ENCODE measurements at regions not wholly inside any gene's neighbourhood (a gene's known extent, or its start where the extent isn't known, plus 50 kb on each side); places are given as distances from the start of the nearest gene placed in this dataset.
"Not testable (repeated sequence)": the region's sequence is repeated elsewhere in the genome, so short reads cannot be mapped to it uniquely, and the experiment has no call there.

- H3K27ac ChIP-seq (ENCODE audit: low read length) = not testable (repeated sequence)
Observed at GRCh38 chr2:31783446-31784091, 202.8 kb upstream of the SRD5A2 start.

GRCh38 chr2:31778153-31778552, 197.4 kb upstream of the SRD5A2 start:
- Histone ChIP-seq H3K9ac (ENCODE audit: low read depth, low read length) (no peak overlapping the region), H3K27ac (ENCODE audit: low read length) (no peak overlapping the region), H3K27me3 (ENCODE audit: insufficient read depth, low read length) (no peaks in the 10 kb centered on the region), H3K4me1 (ENCODE audit: insufficient read depth, low read length) (no peaks in the 10 kb centered on the region), H3K9me3 (ENCODE audit: insufficient read depth, low read depth, low read length) (peaks cover 5% of the 10 kb centered on the region; the same call in 1 of the 2 replicates), H3K36me3 (ENCODE audit: insufficient read depth, low read depth, low read length) (no peaks in the 10 kb centered on the region), H3K4me3 (ENCODE audit: low read length) (no peak overlapping the region)

More at GRCh38 chr2:31783446-31784091, 202.8 kb upstream of the SRD5A2 start:
- not testable (repeated sequence) for H3K36me3 ChIP-seq (ENCODE audit: insufficient read depth, low read depth, low read length); H3K4me1 ChIP-seq (ENCODE audit: insufficient read depth, low read length); H3K4me3 ChIP-seq (ENCODE audit: low read length); H3K27me3 ChIP-seq (ENCODE audit: insufficient read depth, low read length); H3K9ac ChIP-seq (ENCODE audit: low read depth, low read length)
- H3K9me3 ChIP-seq (ENCODE audit: insufficient read depth, low read depth, low read length) = peaks cover 26% of the 10 kb centered on the region

- Histone ChIP-seq H3K4me1 (ENCODE audit: insufficient read depth, low read length) (no peaks in the 10 kb centered on the region), H3K9me3 (ENCODE audit: insufficient read depth, low read depth, low read length) (no peaks in the 10 kb centered on the region)
Observed at GRCh38 chr2:31770741-31771140, 190.0 kb upstream of the SRD5A2 start.

GRCh38 chr2:31765078-31765945, 184.6 kb upstream of the SRD5A2 start:
- no peaks in the 10 kb centered on the region for H3K9me3 ChIP-seq (ENCODE audit: insufficient read depth, low read depth, low read length)
- no peak overlapping the region for H3K9ac ChIP-seq (ENCODE audit: low read depth, low read length)
- no peak overlapping the region for H3K27ac ChIP-seq (ENCODE audit: low read length)
- H3K4me1 ChIP-seq (ENCODE audit: insufficient read depth, low read length) = no peaks in the 10 kb centered on the region
- H3K4me3 ChIP-seq (ENCODE audit: low read length) = no peak overlapping the region
- no peaks in the 10 kb centered on the region for H3K27me3 ChIP-seq (ENCODE audit: insufficient read depth, low read length)
- no peaks in the 10 kb centered on the region for H3K36me3 ChIP-seq (ENCODE audit: insufficient read depth, low read depth, low read length)

More at GRCh38 chr2:31770741-31771140, 190.0 kb upstream of the SRD5A2 start:
- Histone ChIP-seq H3K36me3 (ENCODE audit: insufficient read depth, low read depth, low read length) (no peaks in the 10 kb centered on the region), H3K4me3 (ENCODE audit: low read length) (no peak overlapping the region), H3K27ac (ENCODE audit: low read length) (no peak overlapping the region), H3K9ac (ENCODE audit: low read depth, low read length) (no peak overlapping the region), H3K27me3 (ENCODE audit: insufficient read depth, low read length) (no peaks in the 10 kb centered on the region)

GRCh38 chr2:31764169-31764568, 183.4 kb upstream of the SRD5A2 start:
- H3K4me3 ChIP-seq (ENCODE audit: low read length) = no peak overlapping the region
- no peaks in the 10 kb centered on the region; the same call in 1 of the 2 replicates for H3K9me3 ChIP-seq (ENCODE audit: insufficient read depth, low read depth, low read length)
- no peak overlapping the region for H3K9ac ChIP-seq (ENCODE audit: low read depth, low read length)
- H3K27me3 ChIP-seq (ENCODE audit: insufficient read depth, low read length) = no peaks in the 10 kb centered on the region
- no peaks in the 10 kb centered on the region for H3K36me3 ChIP-seq (ENCODE audit: insufficient read depth, low read depth, low read length)
- H3K27ac ChIP-seq (ENCODE audit: low read length) = no peak overlapping the region
- no peaks in the 10 kb centered on the region for H3K4me1 ChIP-seq (ENCODE audit: insufficient read depth, low read length)

GRCh38 chr2:31762085-31762484, 181.3 kb upstream of the SRD5A2 start:
- no peak overlapping the region for H3K4me3 ChIP-seq (ENCODE audit: low read length)
- H3K4me1 ChIP-seq (ENCODE audit: insufficient read depth, low read length) = no peaks in the 10 kb centered on the region
- no peaks in the 10 kb centered on the region for H3K27me3 ChIP-seq (ENCODE audit: insufficient read depth, low read length)
- H3K27ac ChIP-seq (ENCODE audit: low read length) = no peak overlapping the region
- no peaks in the 10 kb centered on the region; the same call in 1 of the 2 replicates for H3K9me3 ChIP-seq (ENCODE audit: insufficient read depth, low read depth, low read length)
- no peak overlapping the region for H3K9ac ChIP-seq (ENCODE audit: low read depth, low read length)
- H3K36me3 ChIP-seq (ENCODE audit: insufficient read depth, low read depth, low read length) = no peaks in the 10 kb centered on the region

- H3K27ac ChIP-seq (ENCODE audit: low read length); H3K4me1 ChIP-seq (ENCODE audit: insufficient read depth, low read length); H3K9ac ChIP-seq (ENCODE audit: low read depth, low read length); H3K27me3 ChIP-seq (ENCODE audit: insufficient read depth, low read length); H3K9me3 ChIP-seq (ENCODE audit: insufficient read depth, low read depth, low read length); H3K4me3 ChIP-seq (ENCODE audit: low read length); H3K36me3 ChIP-seq (ENCODE audit: insufficient read depth, low read depth, low read length): not testable (repeated sequence)
Observed at GRCh38 chr2:31757351-31757750, 176.6 kb upstream of the SRD5A2 start.

- H3K27ac ChIP-seq (ENCODE audit: low read length); H3K4me3 ChIP-seq (ENCODE audit: low read length); H3K27me3 ChIP-seq (ENCODE audit: insufficient read depth, low read length); H3K4me1 ChIP-seq (ENCODE audit: insufficient read depth, low read length); H3K9ac ChIP-seq (ENCODE audit: low read depth, low read length); H3K36me3 ChIP-seq (ENCODE audit: insufficient read depth, low read depth, low read length): not testable (repeated sequence)
- H3K9me3 ChIP-seq (ENCODE audit: insufficient read depth, low read depth, low read length) = peaks cover 43% of the 10 kb centered on the region
Observed at GRCh38 chr2:31748746-31749145, 168.0 kb upstream of the SRD5A2 start.

- Histone ChIP-seq H3K9me3 (ENCODE audit: insufficient read depth, low read depth, low read length) (peaks cover 43% of the 10 kb centered on the region), H3K4me3 (ENCODE audit: low read length) (no peak overlapping the region), H3K27ac (ENCODE audit: low read length) (no peak overlapping the region), H3K9ac (ENCODE audit: low read depth, low read length) (no peak overlapping the region), H3K27me3 (ENCODE audit: insufficient read depth, low read length) (no peaks in the 10 kb centered on the region), H3K4me1 (ENCODE audit: insufficient read depth, low read length) (no peaks in the 10 kb centered on the region), H3K36me3 (ENCODE audit: insufficient read depth, low read depth, low read length) (no peaks in the 10 kb centered on the region)
Observed at GRCh38 chr2:31748041-31748440, 167.3 kb upstream of the SRD5A2 start.

GRCh38 chr2:31739161-31739560, 158.4 kb upstream of the SRD5A2 start:
- peaks cover 2% of the 10 kb centered on the region; the same call in 1 of the 2 replicates for H3K9me3 ChIP-seq (ENCODE audit: insufficient read depth, low read depth, low read length)
- no peaks in the 10 kb centered on the region for H3K27me3 ChIP-seq (ENCODE audit: insufficient read depth, low read length)
- no peaks in the 10 kb centered on the region for H3K4me1 ChIP-seq (ENCODE audit: insufficient read depth, low read length)
- H3K27ac ChIP-seq (ENCODE audit: low read length) = no peak overlapping the region
- no peak overlapping the region for H3K9ac ChIP-seq (ENCODE audit: low read depth, low read length)
- no peaks in the 10 kb centered on the region for H3K36me3 ChIP-seq (ENCODE audit: insufficient read depth, low read depth, low read length)
- no peak overlapping the region for H3K4me3 ChIP-seq (ENCODE audit: low read length)

- Histone ChIP-seq H3K27ac (ENCODE audit: low read length) (no peak overlapping the region), H3K4me3 (ENCODE audit: low read length) (no peak overlapping the region), H3K27me3 (ENCODE audit: insufficient read depth, low read length) (no peaks in the 10 kb centered on the region), H3K36me3 (ENCODE audit: insufficient read depth, low read depth, low read length) (no peaks in the 10 kb centered on the region), H3K9me3 (ENCODE audit: insufficient read depth, low read depth, low read length) (no peaks in the 10 kb centered on the region), H3K4me1 (ENCODE audit: insufficient read depth, low read length) (no peaks in the 10 kb centered on the region), H3K9ac (ENCODE audit: low read depth, low read length) (no peak overlapping the region)
Observed at GRCh38 chr2:31736695-31737454, 156.1 kb upstream of the SRD5A2 start.
